HG03039 (cell line): ENCODE measurements at regions not wholly inside any gene's neighbourhood (a gene's known extent, or its start where the extent isn't known, plus 50 kb on each side); places are given as distances from the start of the nearest gene placed in this dataset.
"Not testable (repeated sequence)": the region's sequence is repeated elsewhere in the genome, so short reads cannot be mapped to it uniquely, and the experiment has no call there.

Source experiments
- ATAC-seq: cut with Tn5 transposase; IDR thresholded peaks from one replicate; pipeline ENCODE4 v1.9.1; 2021; ENCODE audit warnings: mild to moderate bottlenecking, moderate library complexity; ENCODE audit not compliant: unreplicated experiment

GRCh38 chr2:149731079-149731478 lies 143.5 kb upstream of the MMADHC start:
- no peak for ATAC-seq

GRCh38 chr2:149729586-149729985 lies 142.0 kb upstream of the MMADHC start:
- ATAC-seq = no peak

GRCh38 chr2:149727927-149728326 lies 140.4 kb upstream of the MMADHC start:
- ATAC-seq = no peak

GRCh38 chr2:149725234-149725633 lies 137.7 kb upstream of the MMADHC start:
- ATAC-seq = no peak

GRCh38 chr2:149724091-149724490 lies 136.5 kb upstream of the MMADHC start:
- ATAC-seq = no peak

GRCh38 chr2:149720615-149721014 lies 133.0 kb upstream of the MMADHC start:
- ATAC-seq = no peak

- ATAC-seq = no peak
Observed at GRCh38 chr2:149719695-149720094, 132.1 kb upstream of the MMADHC start.

- ATAC-seq = no peak
Observed at GRCh38 chr2:149716687-149717086, 129.1 kb upstream of the MMADHC start.

GRCh38 chr2:149715894-149716293 lies 128.3 kb upstream of the MMADHC start:
- no peak for ATAC-seq

GRCh38 chr2:149715005-149715592 lies 127.5 kb upstream of the MMADHC start:
- ATAC-seq = no peak

GRCh38 chr2:149709496-149710263 lies 122.1 kb upstream of the MMADHC start:
- ATAC-seq = no peak

- ATAC-seq = no peak
Observed at GRCh38 chr2:149703281-149703680, 115.7 kb upstream of the MMADHC start.

- no peak for ATAC-seq
Observed at GRCh38 chr2:149702571-149702970, 115.0 kb upstream of the MMADHC start.

- ATAC-seq = no peak
Observed at GRCh38 chr2:149701241-149701640, 113.7 kb upstream of the MMADHC start.

GRCh38 chr2:149692961-149693396 lies 105.4 kb upstream of the MMADHC start:
- ATAC-seq = no peak

GRCh38 chr2:149690825-149691224 lies 103.2 kb upstream of the MMADHC start:
- ATAC-seq = no peak

- no peak for ATAC-seq
Observed at GRCh38 chr2:149687052-149687427, 99.5 kb upstream of the MMADHC start.

- no peak for ATAC-seq
Observed at GRCh38 chr2:149686136-149687051, 98.8 kb upstream of the MMADHC start.

- ATAC-seq = not testable (repeated sequence)
Observed at GRCh38 chr2:149685401-149685800, 97.8 kb upstream of the MMADHC start.

- no peak for ATAC-seq
Observed at GRCh38 chr2:149679286-149679685, 91.7 kb upstream of the MMADHC start.

- no peak for ATAC-seq
Observed at GRCh38 chr2:149677416-149677815, 89.8 kb upstream of the MMADHC start.

- no peak for ATAC-seq
Observed at GRCh38 chr2:149670086-149670485, 82.5 kb upstream of the MMADHC start.
